GM12878 (cell line): ENCODE measurements at regions not wholly inside any gene's neighbourhood (a gene's known extent, or its start where the extent isn't known, plus 50 kb on each side); places are given as distances from the start of the nearest gene placed in this dataset.

Experiments
- ATAC-seq: fragments of 200-7000 bp; cut with Tn5 transposase; 3 replicates; pipeline ENCODE4 v1.9.1; 2020; ENCODE audit warnings: mild to moderate bottlenecking, moderate library complexity
- BruUV-seq: library from RNA; stranded (reverse); fragments of 400-500 nt; replicated peaks from 2 replicates; lab custom pipeline; 2021; lab: Mats Ljungman, UMichigan
- CTCF ChIA-PET: fragments of 300-600 bp; sonication (Branson Sonifier 250); formaldehyde crosslinking; extraction: SDS; loops from one replicate; lab custom pipeline; 2021; ENCODE audit warnings: inconsistent platforms; lab: Yijun Ruan, JAX
- POLR2A ChIA-PET: fragments of 350-600 bp; formaldehyde crosslinking; extraction: SDS; loops from one replicate; lab custom pipeline; 2021; ENCODE audit warnings: inconsistent platforms; lab: Charles Lee
- RAD21 ChIA-PET: fragments of 300-600 bp; sonication (Branson Sonifier 250); formaldehyde crosslinking; loops from one replicate; lab custom pipeline; 2023; ENCODE audit warnings: antibody characterized with exemption; ENCODE audit not compliant: unreplicated experiment; lab: Charles Lee
- SMC1A ChIA-PET: fragments of 300-600 bp; sonication (Branson Sonifier 250); formaldehyde crosslinking; loops from one replicate; lab custom pipeline; 2023; ENCODE audit not compliant: unreplicated experiment, uncharacterized antibody; lab: Charles Lee
- DNase-seq: peaks from one replicate; pipeline ENCODE4 v3.0.0-alpha.2; 2011; ENCODE audit warnings: low read depth, low spot score
- FAIRE-seq: peaks from 3 replicates; lab custom pipeline; 2011; peaks lifted over from hg19 to GRCh38; lab: Jason Lieb, UNC
- H2AFZ ChIP-seq: 2 replicates; pipeline ENCODE4 v1.6.0; 2011; ENCODE audit warnings: low read depth, low read length, control low read depth; ENCODE audit not compliant: control insufficient read depth
- H3K27ac ChIP-seq: 2 replicates; pipeline ENCODE4 v1.5.1; 2011; ENCODE audit warnings: control low read depth; ENCODE audit not compliant: control insufficient read depth, insufficient read depth
- H3K27me3 ChIP-seq, 2 experiments: replicated peaks in 1 of 2; 2 replicates each; pipeline versions ENCODE4 v1.6.0 to v1.6.1; 2011; ENCODE audit warnings: low read length in 1 of 2; ENCODE audit not compliant: control insufficient read depth in 2 of 2, insufficient read depth in 2 of 2
- H3K36me3 ChIP-seq, 2 experiments: 2 replicates each; pipeline ENCODE4 v1.5.1; 2011; ENCODE audit warnings: low read length in 1 of 2; ENCODE audit not compliant: control insufficient read depth in 2 of 2, insufficient read depth in 2 of 2
- H3K4me1 ChIP-seq: 2 replicates; pipeline ENCODE4 v1.6.1; 2011; ENCODE audit warnings: mild to moderate bottlenecking, low read length, moderate library complexity, mixed read lengths; ENCODE audit not compliant: control insufficient read depth, insufficient read depth
- H3K4me2 ChIP-seq: 2 replicates; pipeline ENCODE4 v1.6.0; 2011; ENCODE audit warnings: control low read depth; ENCODE audit not compliant: control insufficient read depth, insufficient read depth
- H3K4me3 ChIP-seq: fragments of 200-600 bp; sonication (generic); 2 replicates; pipeline ENCODE4 v1.5.1; 2016
- H3K79me2 ChIP-seq: 2 replicates; pipeline ENCODE4 v1.6.0; 2011; ENCODE audit warnings: low read length; ENCODE audit not compliant: control insufficient read depth, insufficient read depth
- H3K9ac ChIP-seq: 2 replicates; pipeline ENCODE4 v1.8.0; 2011; ENCODE audit warnings: low read length, control low read depth, mixed read lengths; ENCODE audit not compliant: control insufficient read depth, insufficient read depth
- H3K9me3 ChIP-seq: replicated peaks from 3 replicates; pipeline ENCODE4 v1.5.1; 2011; ENCODE audit warnings: mild to moderate bottlenecking, low read length; ENCODE audit not compliant: control insufficient read depth, insufficient read depth
- H4K20me1 ChIP-seq: 2 replicates; pipeline ENCODE4 v1.6.0; 2011; ENCODE audit not compliant: control insufficient read depth, insufficient read depth
- BCL11A ChIP-seq: IDR thresholded peaks from 2 replicates; pipeline ENCODE4 v1.6.1; 2011; ENCODE audit warnings: low read depth, low read length
- BHLHE40 ChIP-seq, 2 experiments: fragments of 450-650 bp in 1 of 2; IDR thresholded peaks; 2 replicates each; pipeline ENCODE4 v1.6.1; 2011 to 2017; ENCODE audit warnings: low read depth in 2 of 2, borderline replicate concordance in 1 of 2, improper control_type of control experiment in 1 of 2, low read length in 1 of 2, mild to moderate bottlenecking in 1 of 2
- CBX3 ChIP-seq: fragments of 200-600 bp; sonication (generic); IDR thresholded peaks from 2 replicates; pipeline ENCODE4 v1.6.1; 2016; ENCODE audit warnings: low read depth, borderline replicate concordance
- HCFC1 ChIP-seq: fragments of 150-350 bp; IDR thresholded peaks from 2 replicates; pipeline ENCODE4 v1.6.1; 2014; ENCODE audit warnings: low read length
- IKZF2 ChIP-seq, 2 experiments: fragments of 450-650 bp; IDR thresholded peaks; 2 replicates each; pipeline ENCODE4 v1.6.1; 2017; ENCODE audit warnings: mild to moderate bottlenecking in 2 of 2, moderate library complexity in 2 of 2
- JUNB ChIP-seq: IDR thresholded peaks from 2 replicates; pipeline ENCODE4 v1.6.1; 2016; ENCODE audit warnings: antibody characterized with exemption, mild to moderate bottlenecking
- KDM1A ChIP-seq: fragments of 200-600 bp; sonication (generic); IDR thresholded peaks from 2 replicates; pipeline ENCODE4 v1.6.1; 2016; ENCODE audit warnings: borderline replicate concordance
- KLF5 ChIP-seq: fragments of 450-650 bp; IDR thresholded peaks from 2 replicates; pipeline ENCODE4 v1.6.1; 2014; ENCODE audit warnings: mild to moderate bottlenecking; ENCODE audit not compliant: partially characterized antibody
- MEF2B ChIP-seq: fragments of 450-650 bp; IDR thresholded peaks from 2 replicates; pipeline ENCODE4 v1.6.1; 2018; ENCODE audit warnings: mild to moderate bottlenecking, moderate library complexity; ENCODE audit not compliant: partially characterized antibody, poor library complexity, severe bottlenecking
- RELA ChIP-seq: fragments of 450-650 bp; IDR thresholded peaks from 2 replicates; pipeline ENCODE4 v1.8.0; 2014; ENCODE audit warnings: borderline replicate concordance; ENCODE audit not compliant: partially characterized antibody
- RFX5 ChIP-seq: IDR thresholded peaks from 2 replicates; pipeline ENCODE4 v1.6.1; 2011; ENCODE audit warnings: low read depth, low read length, improper control_type of control experiment
- SKIL ChIP-seq: fragments of 450-650 bp; IDR thresholded peaks from 2 replicates; pipeline ENCODE4 v1.6.1; 2017; ENCODE audit warnings: mild to moderate bottlenecking, low read depth, inconsistent platforms; ENCODE audit not compliant: poor library complexity, severe bottlenecking
- SMAD1 ChIP-seq: fragments of 450-650 bp; IDR thresholded peaks from 2 replicates; pipeline ENCODE4 v1.6.1; 2018; ENCODE audit warnings: mild to moderate bottlenecking, low read depth; ENCODE audit not compliant: partially characterized antibody
- ZNF217 ChIP-seq: fragments of 450-650 bp; IDR thresholded peaks from 2 replicates; pipeline ENCODE4 v1.6.1; 2017; ENCODE audit warnings: antibody characterized with exemption, mild to moderate bottlenecking
- WGBS: methylation state at CpG from one replicate; pipeline ENCODE4 v1.1.6; 2016; ENCODE audit warnings: low lambda C conversion rate; ENCODE audit not compliant: insufficient replicate concordance, insufficient coverage; ENCODE audit errors: missing lambda C conversion rate; 5-methylcytosine and 5-hydroxymethylcytosine counted together
- in situ Hi-C: fragments of 300-500 bp; cut with MboI; formaldehyde crosslinking; loops from 9 replicates; pipeline ENCODE4 v1.14.3; 2018; ENCODE audit warnings: mixed read lengths
- intact Hi-C: fragments of 100-400 bp; cut with micrococcal nuclease; formaldehyde crosslinking; loops from one replicate; pipeline ENCODE4 v1.14.2; 2022; ENCODE audit not compliant: unreplicated experiment
- TF ChIP-seq, protein P1 (sequence below): IDR thresholded peaks from 2 replicates; pipeline ENCODE4 v1.6.1; 2011; ENCODE audit warnings: borderline replicate concordance, low read depth, mild to moderate bottlenecking, moderate library complexity, low read length; ENCODE audit not compliant: insufficient read depth, poor library complexity, severe bottlenecking
- TF ChIP-seq, protein P2 (sequence below): fragments of 450-650 bp; IDR thresholded peaks from 2 replicates; pipeline ENCODE4 v1.6.1; 2017; ENCODE audit warnings: antibody characterized with exemption, mild to moderate bottlenecking, moderate library complexity

DNA sequence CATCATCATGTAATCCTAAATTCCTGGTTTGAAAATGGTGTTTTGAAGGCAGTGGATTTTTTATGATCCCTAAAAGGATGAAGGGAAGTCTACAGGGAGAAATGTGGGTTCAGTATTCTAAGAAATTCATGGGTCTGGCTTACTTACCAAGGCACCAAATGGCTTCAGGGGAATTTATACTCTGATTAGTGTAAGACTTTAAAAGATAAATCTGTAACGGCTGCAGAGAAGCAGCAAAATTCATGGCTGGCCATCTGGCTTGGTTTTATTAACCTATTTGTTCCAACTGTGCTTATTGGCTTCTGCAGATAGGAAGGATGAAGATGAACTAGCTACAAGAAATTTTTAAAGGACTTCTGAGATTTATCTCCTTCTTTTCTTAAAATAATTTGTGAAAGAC lies 222.8 kb downstream of the TENT4A start:
- TF ChIP-seq MEF2B (no peak), CBX3 (no peak), HCFC1 (no peak), BHLHE40 (IDR thresholded peaks at IDR 0.05; ENCODE audit: borderline replicate concordance in 1 of 2, low read depth in 2 of 2, low read length in 1 of 2) (no peak), SKIL (no peak), RELA (no peak), JUNB (no peak), RFX5 (no peak), IKZF2 (IDR thresholded peaks at IDR 0.05) (no peak), ZNF217 (no peak), KLF5 (no peak), KDM1A (no peak), BCL11A (no peak), SMAD1 (no peak)
- TF ChIP-seq, protein P1, sequence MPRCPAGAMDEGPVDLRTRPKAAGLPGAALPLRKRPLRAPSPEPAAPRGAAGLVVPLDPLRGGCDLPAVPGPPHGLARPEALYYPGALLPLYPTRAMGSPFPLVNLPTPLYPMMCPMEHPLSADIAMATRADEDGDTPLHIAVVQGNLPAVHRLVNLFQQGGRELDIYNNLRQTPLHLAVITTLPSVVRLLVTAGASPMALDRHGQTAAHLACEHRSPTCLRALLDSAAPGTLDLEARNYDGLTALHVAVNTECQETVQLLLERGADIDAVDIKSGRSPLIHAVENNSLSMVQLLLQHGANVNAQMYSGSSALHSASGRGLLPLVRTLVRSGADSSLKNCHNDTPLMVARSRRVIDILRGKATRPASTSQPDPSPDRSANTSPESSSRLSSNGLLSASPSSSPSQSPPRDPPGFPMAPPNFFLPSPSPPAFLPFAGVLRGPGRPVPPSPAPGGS = no peak
- TF ChIP-seq, protein P2, sequence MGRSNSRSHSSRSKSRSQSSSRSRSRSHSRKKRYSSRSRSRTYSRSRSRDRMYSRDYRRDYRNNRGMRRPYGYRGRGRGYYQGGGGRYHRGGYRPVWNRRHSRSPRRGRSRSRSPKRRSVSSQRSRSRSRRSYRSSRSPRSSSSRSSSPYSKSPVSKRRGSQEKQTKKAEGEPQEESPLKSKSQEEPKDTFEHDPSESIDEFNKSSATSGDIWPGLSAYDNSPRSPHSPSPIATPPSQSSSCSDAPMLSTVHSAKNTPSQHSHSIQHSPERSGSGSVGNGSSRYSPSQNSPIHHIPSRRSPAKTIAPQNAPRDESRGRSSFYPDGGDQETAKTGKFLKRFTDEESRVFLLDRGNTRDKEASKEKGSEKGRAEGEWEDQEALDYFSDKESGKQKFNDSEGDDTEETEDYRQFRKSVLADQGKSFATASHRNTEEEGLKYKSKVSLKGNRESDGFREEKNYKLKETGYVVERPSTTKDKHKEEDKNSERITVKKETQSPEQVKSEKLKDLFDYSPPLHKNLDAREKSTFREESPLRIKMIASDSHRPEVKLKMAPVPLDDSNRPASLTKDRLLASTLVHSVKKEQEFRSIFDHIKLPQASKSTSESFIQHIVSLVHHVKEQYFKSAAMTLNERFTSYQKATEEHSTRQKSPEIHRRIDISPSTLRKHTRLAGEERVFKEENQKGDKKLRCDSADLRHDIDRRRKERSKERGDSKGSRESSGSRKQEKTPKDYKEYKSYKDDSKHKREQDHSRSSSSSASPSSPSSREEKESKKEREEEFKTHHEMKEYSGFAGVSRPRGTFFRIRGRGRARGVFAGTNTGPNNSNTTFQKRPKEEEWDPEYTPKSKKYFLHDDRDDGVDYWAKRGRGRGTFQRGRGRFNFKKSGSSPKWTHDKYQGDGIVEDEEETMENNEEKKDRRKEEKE = no peak
- no peaks in the 10 kb centered on the region for H3K9me3 ChIP-seq
- CTCF ChIA-PET = no interaction called here
- POLR2A ChIA-PET = no interaction called here
- H3K4me1 ChIP-seq = no peaks in the 10 kb centered on the region
- WGBS = 0% methylated on average over 1 of the region's 1 CpG
- FAIRE-seq (no peak), DNase-seq (no peak), ATAC-seq (no peak)
- RAD21 ChIA-PET = no interaction called here
- in situ Hi-C loops (no loop called here), intact Hi-C loops (no loop called here)
- H3K4me2 ChIP-seq = no peak overlapping the region
- no peaks in the 10 kb centered on the region for H3K27me3 ChIP-seq
- BruUV-seq = no TSS peak
- H3K9ac ChIP-seq = no peak overlapping the region
- H2AFZ ChIP-seq = no peak overlapping the region
- H3K36me3 ChIP-seq = no peaks in the 10 kb centered on the region
- SMC1A ChIA-PET = no interaction called here
- H3K79me2 ChIP-seq = no peaks in the 10 kb centered on the region
- H3K4me3 ChIP-seq = no peak overlapping the region
- no peak overlapping the region for H3K27ac ChIP-seq
- H4K20me1 ChIP-seq = no peaks in the 10 kb centered on the region
